GM11168 (cell line): ENCODE measurements at regions not wholly inside any gene's neighbourhood (a gene's known extent, or its start where the extent isn't known, plus 50 kb on each side); places are given as distances from the start of the nearest gene placed in this dataset.

Experiments used
- in situ Hi-C: fragments of 300-500 bp; cut with MboI; formaldehyde crosslinking; loops from one replicate; pipeline ENCODE4 v1.12.0; 2022; ENCODE audit warnings: low sequenced_read_pairs; ENCODE audit not compliant: unreplicated experiment

DNA sequence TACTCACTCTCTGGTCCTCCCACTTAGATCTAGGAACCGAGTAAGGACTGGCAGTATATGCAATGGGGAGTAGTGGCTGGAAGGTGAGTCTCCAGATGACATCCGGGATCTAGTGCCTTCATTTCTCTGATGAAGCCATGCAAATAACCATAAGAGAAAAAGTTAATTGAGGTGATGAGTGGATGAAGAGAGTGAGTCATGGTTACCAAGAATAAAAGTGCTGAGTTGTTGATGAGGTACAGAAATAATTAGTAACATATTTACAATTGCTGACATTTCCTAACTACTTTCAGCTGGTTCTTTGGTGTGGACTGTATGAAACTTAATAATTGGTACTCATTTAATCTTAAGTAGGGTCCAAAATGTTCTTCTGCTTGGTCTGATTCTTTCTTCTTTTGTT is 146.7 kb upstream of the PITX2 start:
- in situ Hi-C loops: no loop called here

DNA sequence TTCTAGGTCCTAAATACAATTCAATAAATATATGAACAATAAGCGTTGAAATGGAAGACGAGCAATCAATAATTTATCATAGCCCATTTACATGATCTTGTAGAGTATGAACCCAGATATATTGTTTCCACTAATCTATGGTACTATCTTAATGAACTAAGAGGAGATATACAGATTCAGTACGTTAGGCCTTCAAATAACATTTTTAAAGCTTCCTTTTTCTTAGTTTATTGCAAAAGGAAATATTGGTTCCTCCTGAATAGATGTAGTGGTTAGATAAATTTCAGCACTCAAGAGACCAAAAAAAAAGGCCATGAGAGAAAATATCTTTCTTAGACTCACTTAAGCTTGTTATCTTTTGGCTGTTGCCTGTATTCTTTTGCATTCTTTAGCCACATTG is 147.5 kb upstream of the PITX2 start:
- in situ Hi-C loops: no loop called here

DNA sequence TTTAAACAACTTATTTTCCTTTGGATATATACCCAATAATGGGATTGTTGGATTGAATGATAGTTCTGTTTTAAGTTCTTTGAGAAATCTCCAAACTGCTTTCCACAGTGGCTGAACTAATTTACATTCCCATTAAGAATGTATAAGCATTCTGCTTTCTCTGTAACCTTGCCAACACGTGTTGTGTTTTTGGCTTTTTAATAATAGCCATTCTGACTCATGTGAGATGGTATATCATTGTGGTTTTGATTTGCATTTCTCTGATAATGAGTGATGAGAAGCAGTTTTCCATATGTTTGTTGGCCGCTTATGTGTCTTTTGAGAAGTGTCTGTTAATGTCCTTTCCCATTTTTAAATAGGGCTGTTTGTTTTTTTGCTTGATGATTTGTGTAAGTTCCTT is 155.6 kb upstream of the PITX2 start:
- in situ Hi-C loops: no loop called here

- in situ Hi-C loops: no loop called here
These were observed 157.7 kb upstream of the PITX2 start for GRCh38 chr4:110780538-110780937.

DNA sequence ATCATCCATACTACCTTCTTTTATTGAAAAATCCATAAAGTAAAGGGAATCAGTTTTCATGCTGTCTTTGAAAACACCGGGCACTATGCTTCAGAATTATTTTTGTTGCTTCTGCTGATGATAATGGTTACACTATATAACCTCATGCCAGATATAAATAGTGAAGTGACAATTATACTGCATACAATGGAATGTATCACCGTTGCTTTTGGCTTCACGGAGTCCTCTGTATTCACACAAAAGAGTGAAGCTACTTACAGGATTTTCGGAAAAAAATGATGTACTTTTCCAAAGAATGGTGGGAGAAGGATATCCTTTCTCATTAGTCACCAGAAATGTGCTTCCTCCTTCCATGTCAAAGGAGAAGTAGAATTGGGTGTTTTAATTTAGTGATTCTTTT is 159.1 kb upstream of the PITX2 start:
- in situ Hi-C loops: no loop called here

- in situ Hi-C loops: no loop called here
These were observed 164.2 kb upstream of the PITX2 start for GRCh38 chr4:110787109-110787508.

GRCh38 chr4:110787707-110788106 is 164.8 kb upstream of the PITX2 start:
- in situ Hi-C loops: no loop called here

- in situ Hi-C loops: no loop called here
These were observed 165.4 kb upstream of the PITX2 start for GRCh38 chr4:110788302-110788701.

- in situ Hi-C loops: no loop called here
These were observed 169.2 kb upstream of the PITX2 start for GRCh38 chr4:110792036-110792435.

GRCh38 chr4:110793381-110793801 is 170.5 kb upstream of the PITX2 start:
- in situ Hi-C loops: no loop called here

DNA sequence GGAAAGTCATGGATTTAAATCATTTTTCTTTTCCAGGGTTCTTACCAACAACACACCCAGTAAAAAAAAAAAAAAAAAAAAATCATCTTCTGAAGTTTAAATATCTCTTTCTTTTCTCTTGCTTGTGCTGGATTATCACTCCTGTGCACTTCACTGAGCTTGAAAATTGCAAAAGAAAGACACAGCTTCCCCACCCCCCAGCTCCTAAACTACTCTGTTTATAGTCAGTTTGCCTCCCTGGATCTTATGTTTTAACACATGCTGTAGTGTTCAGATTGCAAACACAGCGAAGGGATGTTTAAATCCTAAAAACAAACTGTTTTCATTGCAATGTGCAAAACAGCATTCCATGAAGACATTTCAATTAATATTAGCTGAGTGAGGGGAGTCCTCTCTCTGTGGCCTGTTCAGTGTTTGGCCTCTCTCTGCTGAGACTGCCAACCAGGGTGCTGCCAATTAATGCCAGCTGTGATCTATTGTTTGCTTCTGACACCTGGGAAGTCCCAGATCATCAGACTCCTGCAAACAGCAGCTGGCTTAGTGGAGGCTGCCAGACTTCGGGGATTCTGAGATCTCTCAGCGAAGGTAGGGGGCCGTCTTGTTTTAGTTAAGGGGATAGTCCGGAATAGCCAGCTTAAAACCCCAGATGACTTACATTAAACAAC is 171.1 kb upstream of the PITX2 start:
- in situ Hi-C loops: no loop called here

- in situ Hi-C loops: no loop called here
These were observed 173.1 kb upstream of the PITX2 start for GRCh38 chr4:110795971-110796370.

DNA sequence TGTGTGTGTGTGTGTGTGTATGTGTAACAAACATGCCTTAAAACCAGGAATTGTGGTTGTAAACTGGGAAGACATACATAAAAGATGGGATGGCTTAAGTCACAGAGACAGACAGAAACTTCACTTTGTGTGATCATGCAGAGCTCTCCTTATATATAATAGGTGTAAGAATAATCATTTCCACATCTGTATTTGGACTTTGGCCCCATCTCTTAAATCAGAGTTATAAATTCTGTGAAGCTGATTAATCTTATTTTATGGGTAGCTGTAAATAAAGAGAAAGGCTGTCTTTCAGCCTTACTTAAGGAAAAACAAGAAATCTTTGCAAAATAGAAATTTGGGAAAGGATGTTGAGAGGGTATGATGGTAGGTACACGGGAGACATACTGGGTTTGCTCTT is 174.6 kb upstream of the PITX2 start:
- in situ Hi-C loops: no loop called here

DNA sequence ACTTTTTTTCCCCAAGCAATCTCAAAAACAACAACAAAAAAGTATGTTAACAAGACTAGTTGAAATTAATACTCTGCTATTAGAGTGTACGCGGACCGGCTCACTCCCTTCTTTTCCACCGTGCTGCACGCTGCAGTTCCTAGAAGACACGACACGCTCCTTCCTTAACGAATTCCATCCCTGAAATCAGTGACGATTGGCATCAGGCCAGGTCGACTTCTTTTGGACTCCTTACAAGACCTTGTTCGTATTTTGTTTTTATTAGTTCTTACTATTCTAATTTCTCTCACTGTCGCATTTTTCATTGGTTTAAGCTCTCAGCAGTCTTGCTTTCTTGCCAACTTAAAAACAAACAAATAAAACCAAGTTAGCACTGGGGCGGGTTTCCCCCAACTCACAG is 175.8 kb upstream of the PITX2 start:
- in situ Hi-C loops: no loop called here

DNA sequence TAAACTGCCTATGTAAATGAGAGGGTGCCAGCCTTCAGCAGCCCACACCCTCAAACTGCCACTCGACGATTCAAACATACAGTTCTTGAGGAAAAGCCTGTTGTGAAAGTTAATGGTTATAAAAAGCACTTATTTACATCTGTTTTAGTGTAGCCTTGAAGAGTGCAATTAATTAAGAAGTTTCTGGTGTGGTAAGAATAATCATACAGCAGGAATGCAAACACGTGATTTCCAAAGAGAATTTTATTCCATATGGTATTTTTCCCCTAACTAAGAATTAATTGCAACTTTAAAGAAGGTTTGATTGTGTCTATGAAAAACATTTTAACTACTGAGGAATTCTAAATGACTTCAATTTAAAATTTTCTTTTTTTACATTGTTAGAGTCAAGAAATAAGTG is 176.3 kb upstream of the PITX2 start:
- in situ Hi-C loops: no loop called here

DNA sequence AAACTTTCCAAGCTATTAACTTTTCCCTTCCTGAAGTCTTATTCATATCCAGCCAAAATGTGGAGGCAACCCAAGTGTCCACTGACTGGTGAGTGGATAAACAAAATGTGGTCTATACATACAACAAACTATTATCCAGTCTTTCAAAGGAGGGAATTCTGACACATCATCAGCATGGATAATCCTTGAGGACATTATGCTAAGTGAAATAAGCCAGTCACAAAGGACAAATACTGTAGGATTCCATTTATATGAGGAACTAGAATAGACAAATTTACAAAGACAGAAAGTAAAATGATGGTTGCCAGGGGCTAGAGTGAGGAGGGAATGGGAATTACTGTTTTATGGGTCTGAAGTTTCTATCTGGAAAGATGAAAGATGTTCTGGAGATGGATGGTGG is 178.7 kb upstream of the PITX2 start:
- in situ Hi-C loops: no loop called here

GRCh38 chr4:110808351-110808878 is 185.5 kb upstream of the PITX2 start:
- in situ Hi-C loops: no loop called here

DNA sequence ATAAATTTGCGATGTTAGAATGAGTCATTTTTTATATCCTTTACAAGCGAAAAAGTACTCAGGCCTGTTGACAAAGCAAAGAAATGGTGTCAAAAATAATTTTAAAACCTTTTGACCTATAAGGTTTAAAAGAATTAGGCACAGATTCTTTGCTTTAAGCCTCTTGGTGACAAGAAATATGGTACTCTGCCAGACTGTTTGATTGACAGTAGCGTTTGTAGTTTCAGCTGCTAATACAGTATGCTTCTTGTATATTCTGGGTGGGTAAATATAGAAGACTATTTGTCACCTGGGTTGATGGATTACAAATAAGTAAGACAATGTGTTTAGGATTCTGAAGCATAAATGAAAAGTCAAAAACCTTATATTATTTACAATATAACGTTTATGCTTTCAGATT is 193.1 kb upstream of the PITX2 start:
- in situ Hi-C loops: no loop called here

GRCh38 chr4:110816367-110816766 is 193.5 kb upstream of the PITX2 start:
- in situ Hi-C loops: no loop called here

DNA sequence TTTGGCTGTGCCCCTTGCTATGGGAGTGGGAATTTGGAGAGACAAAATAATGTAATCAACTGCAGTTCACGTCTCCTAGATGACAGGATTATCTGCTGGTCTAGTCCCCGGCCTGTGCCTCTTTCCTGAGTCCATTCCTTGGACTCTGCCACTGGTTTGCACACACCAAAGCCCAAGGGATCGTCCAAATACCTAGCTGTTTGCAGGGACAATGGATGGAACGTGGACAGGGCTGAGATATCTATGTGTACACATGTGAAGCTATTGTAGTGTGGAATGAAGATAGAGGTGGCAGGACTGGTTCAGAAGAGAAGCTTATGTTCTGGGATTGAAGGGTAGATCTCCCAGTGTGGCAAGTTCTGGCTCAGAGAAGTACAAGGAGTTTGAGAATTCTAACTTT is 198.3 kb upstream of the PITX2 start:
- in situ Hi-C loops: no loop called here

- in situ Hi-C loops: no loop called here
These were observed 200.4 kb upstream of the PITX2 start for GRCh38 chr4:110823251-110823650.

- in situ Hi-C loops: no loop called here
These were observed 201.5 kb upstream of the PITX2 start for GRCh38 chr4:110824344-110824743.
